Lower lobe of right lung (tissue), 2 donors: ENCODE measurements at regions not wholly inside any gene's neighbourhood (a gene's known extent, or its start where the extent isn't known, plus 50 kb on each side); places are given as distances from the start of the nearest gene placed in this dataset.

Source experiments
- ATAC-seq, 2 donors: fragments of 200-7000 bp; cut with Tn5 transposase; one replicate each; pipeline ENCODE4 v1.9.1; 2020 to 2022; ENCODE audit warnings: mild to moderate bottlenecking in 2 of 2, moderate library complexity in 2 of 2
- DNase-seq: peaks from one replicate; pipeline ENCODE4 v3.0.0-alpha.2; 2020
- H3K27ac ChIP-seq: fragments of 200-600 bp; one replicate; pipeline ENCODE4 v1.8.0; 2022
- H3K27me3 ChIP-seq: fragments of 200-600 bp; one replicate; pipeline ENCODE4 v1.8.0; 2022; ENCODE audit warnings: low read depth
- H3K36me3 ChIP-seq: fragments of 200-600 bp; one replicate; pipeline ENCODE4 v1.8.0; 2022; ENCODE audit warnings: mild to moderate bottlenecking
- H3K4me1 ChIP-seq: fragments of 200-600 bp; one replicate; pipeline ENCODE4 v1.8.0; 2022
- H3K4me3 ChIP-seq: fragments of 200-600 bp; one replicate; pipeline ENCODE4 v1.8.0; 2022; ENCODE audit warnings: mild to moderate bottlenecking
- H3K9me3 ChIP-seq: fragments of 200-600 bp; one replicate; pipeline ENCODE4 v1.8.0; 2022
- intact Hi-C: fragments of 100-400 bp; cut with DNase I; formaldehyde crosslinking; loops from one replicate; pipeline ENCODE4 v1.11.0; 2022
- TF ChIP-seq, protein P1 (sequence below): fragments of 200-600 bp; IDR thresholded peaks from one replicate; pipeline ENCODE4 v1.8.0; 2022; ENCODE audit warnings: antibody characterized with exemption, mild to moderate bottlenecking
- donor health status: DM: no; HTN: yes; CAD: no; lungs with severe emphysema.

DNA sequence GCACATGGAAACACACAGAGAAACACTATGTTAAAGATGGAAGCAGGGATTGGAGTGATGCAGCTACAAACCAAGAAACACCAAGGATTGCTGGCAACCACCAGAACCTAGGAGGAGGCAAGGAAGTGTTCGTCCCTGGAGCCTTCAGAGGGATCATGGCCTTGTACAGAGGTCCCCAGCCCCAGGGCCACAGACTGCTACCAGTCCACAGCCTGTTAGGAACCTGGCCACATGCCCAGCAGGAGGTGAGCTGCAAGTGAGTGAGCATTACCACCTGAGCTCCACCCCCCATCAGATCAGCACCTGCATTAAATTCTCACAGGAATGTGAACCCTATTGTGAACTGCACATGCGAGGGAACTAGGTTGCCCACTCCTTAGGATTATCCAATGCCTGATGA is 505.7 kb upstream of the MDFIC2 start:
- TF ChIP-seq, protein P1, sequence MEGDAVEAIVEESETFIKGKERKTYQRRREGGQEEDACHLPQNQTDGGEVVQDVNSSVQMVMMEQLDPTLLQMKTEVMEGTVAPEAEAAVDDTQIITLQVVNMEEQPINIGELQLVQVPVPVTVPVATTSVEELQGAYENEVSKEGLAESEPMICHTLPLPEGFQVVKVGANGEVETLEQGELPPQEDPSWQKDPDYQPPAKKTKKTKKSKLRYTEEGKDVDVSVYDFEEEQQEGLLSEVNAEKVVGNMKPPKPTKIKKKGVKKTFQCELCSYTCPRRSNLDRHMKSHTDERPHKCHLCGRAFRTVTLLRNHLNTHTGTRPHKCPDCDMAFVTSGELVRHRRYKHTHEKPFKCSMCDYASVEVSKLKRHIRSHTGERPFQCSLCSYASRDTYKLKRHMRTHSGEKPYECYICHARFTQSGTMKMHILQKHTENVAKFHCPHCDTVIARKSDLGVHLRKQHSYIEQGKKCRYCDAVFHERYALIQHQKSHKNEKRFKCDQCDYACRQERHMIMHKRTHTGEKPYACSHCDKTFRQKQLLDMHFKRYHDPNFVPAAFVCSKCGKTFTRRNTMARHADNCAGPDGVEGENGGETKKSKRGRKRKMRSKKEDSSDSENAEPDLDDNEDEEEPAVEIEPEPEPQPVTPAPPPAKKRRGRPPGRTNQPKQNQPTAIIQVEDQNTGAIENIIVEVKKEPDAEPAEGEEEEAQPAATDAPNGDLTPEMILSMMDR = no peak
- Histone ChIP-seq H3K4me1 (no peaks in the 10 kb centered on the region), H3K9me3 (no peaks in the 10 kb centered on the region), H3K27ac (no peak overlapping the region), H3K36me3 (no peaks in the 10 kb centered on the region), H3K27me3 (no peaks in the 10 kb centered on the region), H3K4me3 (no peak overlapping the region)
- ATAC-seq (no peak), DNase-seq (no peak)
- intact Hi-C loops = no loop called here

DNA sequence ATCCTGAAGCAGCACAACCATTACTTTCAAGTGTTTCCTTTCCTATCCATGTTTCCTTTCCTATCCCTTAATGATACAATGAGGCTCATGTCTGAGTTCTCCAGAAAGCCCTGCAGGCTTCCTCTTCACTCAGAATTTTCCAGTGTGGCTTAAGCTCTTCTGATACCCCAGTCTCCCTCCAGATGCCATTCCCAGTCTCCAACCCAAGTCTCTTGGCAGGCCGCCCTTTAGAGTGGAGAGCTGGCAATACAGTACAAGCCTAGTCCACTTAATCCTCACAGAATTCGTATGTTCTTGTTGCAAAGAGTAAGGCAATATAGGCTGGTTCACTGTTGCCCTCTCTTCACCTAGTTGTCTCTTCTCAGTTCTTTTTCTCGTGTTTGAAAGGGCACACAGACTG is 503.9 kb upstream of the MDFIC2 start:
- no peaks in the 10 kb centered on the region for H3K27me3 ChIP-seq
- no peaks in the 10 kb centered on the region for H3K9me3 ChIP-seq
- no peak for ATAC-seq
- no peaks in the 10 kb centered on the region for H3K4me1 ChIP-seq
- intact Hi-C loops = no loop called here
- no peaks in the 10 kb centered on the region for H3K36me3 ChIP-seq
- H3K27ac ChIP-seq = no peak overlapping the region
- H3K4me3 ChIP-seq = no peak overlapping the region
- TF ChIP-seq, protein P1 = no peak
- DNase-seq = no peak

DNA sequence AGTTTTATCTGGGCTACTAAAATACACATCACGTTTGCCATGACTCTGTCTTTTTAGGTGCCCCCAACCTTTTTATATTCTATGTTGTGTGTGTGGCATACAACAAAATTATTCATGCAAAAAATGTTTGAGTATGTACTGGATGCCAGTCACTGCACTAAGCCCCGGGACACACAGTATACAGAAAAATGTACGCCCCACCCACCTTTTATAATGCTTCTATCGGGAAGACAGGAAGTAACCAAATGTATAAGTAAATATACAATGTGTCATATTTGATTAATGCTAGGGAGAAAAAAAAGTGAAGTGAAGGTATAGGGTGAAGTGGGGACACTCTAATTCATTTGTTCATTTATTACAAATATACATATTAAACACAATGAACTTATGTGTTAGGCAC is 503.4 kb upstream of the MDFIC2 start:
- H3K4me3 ChIP-seq = no peak overlapping the region
- H3K9me3 ChIP-seq = no peaks in the 10 kb centered on the region
- ATAC-seq (no peak), DNase-seq (no peak)
- no peaks in the 10 kb centered on the region for H3K27me3 ChIP-seq
- intact Hi-C loops = no loop called here
- TF ChIP-seq, protein P1 = no peak
- H3K27ac ChIP-seq = no peak overlapping the region
- H3K36me3 ChIP-seq = no peaks in the 10 kb centered on the region
- no peaks in the 10 kb centered on the region for H3K4me1 ChIP-seq

DNA sequence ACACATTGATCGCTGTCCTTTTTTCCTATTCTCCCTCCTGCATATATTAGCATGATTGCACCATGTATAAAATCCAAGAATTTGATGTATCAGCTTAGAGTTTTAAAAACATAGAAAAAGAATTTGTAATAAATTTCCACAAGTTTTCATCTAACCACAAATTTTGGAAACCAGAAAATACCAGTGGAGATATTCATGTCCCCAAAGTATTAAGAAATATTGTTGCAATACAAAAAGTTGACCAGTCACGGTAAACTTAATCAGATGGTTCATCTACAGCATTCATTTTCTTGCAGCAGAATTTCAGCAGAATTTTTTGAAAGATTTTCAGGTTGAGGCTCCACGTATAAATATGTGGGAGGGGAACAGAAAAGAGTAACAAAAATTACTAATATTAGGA is 500.9 kb upstream of the MDFIC2 start:
- ATAC-seq (no peak), DNase-seq (no peak)
- Histone ChIP-seq H3K4me3 (no peak overlapping the region), H3K36me3 (no peaks in the 10 kb centered on the region), H3K9me3 (no peaks in the 10 kb centered on the region), H3K4me1 (no peaks in the 10 kb centered on the region), H3K27me3 (no peaks in the 10 kb centered on the region), H3K27ac (no peak overlapping the region)
- TF ChIP-seq, protein P1 = no peak
- intact Hi-C loops = no loop called here

DNA sequence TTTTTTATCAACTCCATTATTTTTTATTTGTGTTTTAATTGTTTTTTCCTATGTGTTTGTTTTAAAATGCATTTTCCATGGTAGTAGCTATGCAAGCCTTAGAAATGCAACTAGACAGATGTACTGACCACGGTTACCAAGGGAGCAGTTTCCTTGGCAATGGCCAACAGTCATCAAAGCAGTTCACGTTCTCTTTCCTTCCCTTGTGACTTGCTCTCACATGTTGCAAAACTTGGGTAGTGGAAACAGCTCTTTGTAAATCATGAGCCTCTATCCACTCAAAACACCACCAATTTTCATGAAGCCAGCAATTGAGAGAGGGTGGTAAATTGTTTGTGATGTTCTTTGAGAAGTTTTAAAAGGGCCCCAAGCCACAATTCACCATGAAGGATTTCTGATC is 499.4 kb upstream of the MDFIC2 start:
- no peak overlapping the region for H3K27ac ChIP-seq
- DNase-seq (no peak), ATAC-seq (no peak)
- no peaks in the 10 kb centered on the region for H3K36me3 ChIP-seq
- intact Hi-C loops = no loop called here
- no peaks in the 10 kb centered on the region for H3K4me1 ChIP-seq
- no peaks in the 10 kb centered on the region for H3K9me3 ChIP-seq
- TF ChIP-seq, protein P1 = no peak
- H3K4me3 ChIP-seq = no peak overlapping the region
- no peaks in the 10 kb centered on the region for H3K27me3 ChIP-seq

DNA sequence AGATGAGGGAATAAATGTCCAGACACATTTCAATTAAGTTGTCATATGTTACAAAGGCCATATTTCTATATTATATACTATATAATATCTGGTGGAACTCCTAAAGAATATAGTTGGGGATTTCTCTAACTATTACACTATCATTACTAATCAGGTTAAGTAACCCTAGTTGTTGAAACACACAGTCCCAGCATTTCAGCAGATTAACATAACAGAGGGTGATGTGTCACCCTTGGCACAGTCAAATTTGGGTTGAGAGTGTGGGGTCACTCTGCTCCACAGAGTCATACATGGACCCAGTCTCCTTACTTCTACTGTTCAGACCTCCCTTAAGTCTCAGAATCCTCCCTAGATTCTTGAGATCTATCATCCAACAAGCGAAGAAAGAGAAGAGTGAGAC is 496.4 kb upstream of the MDFIC2 start:
- TF ChIP-seq, protein P1 = no peak
- H3K36me3 ChIP-seq = no peaks in the 10 kb centered on the region
- intact Hi-C loops = no loop called here
- no peak overlapping the region for H3K27ac ChIP-seq
- no peak overlapping the region for H3K4me3 ChIP-seq
- H3K4me1 ChIP-seq = no peaks in the 10 kb centered on the region
- ATAC-seq (no peak), DNase-seq (no peak)
- H3K27me3 ChIP-seq = no peaks in the 10 kb centered on the region
- no peaks in the 10 kb centered on the region for H3K9me3 ChIP-seq
